SK-N-MC (cell line): ENCODE measurements at regions not wholly inside any gene's neighbourhood (a gene's known extent, or its start where the extent isn't known, plus 50 kb on each side); places are given as distances from the start of the nearest gene placed in this dataset.

Experiments used
- EZH2 ChIP-seq: fragments of 200-600 bp; sonication (generic); IDR thresholded peaks from one replicate; pipeline ENCODE4 v1.6.1; 2017; ENCODE audit warnings: antibody characterized with exemption
- POLR2AphosphoS5 ChIP-seq: IDR thresholded peaks from 2 replicates; pipeline ENCODE4 v1.6.1; 2012; ENCODE audit warnings: mild to moderate bottlenecking, low read depth, low read length, borderline replicate concordance

DNA sequence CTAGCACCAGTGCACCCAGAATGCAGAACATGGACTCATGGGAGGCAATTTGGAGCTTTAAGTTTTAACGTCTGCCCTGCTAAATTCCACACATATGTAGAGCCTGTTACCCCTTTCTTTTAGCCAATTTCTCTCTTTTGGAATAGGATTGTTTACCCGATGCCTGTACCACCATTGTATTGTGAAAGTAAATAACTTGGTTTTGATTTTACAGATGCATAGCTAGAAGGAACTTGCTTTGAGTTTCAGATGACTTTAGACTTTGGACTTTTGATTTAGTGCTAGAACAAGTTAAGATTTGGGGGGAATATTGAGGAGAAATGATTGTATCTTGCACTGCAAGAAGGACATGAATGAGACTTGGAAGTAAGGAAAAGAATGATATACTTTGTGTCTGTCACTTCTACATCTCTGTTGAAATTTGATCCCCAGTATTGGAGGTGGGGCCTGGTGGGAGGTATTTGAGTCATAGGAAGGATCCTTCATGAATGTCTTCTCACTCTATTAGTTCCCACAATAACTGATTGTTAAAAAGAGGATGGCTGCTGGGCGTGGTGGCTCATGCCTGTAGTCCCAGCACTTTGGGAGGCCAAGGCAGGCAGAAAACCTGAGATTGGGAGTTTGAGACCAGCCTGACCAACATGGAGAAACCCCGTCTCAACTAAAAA lies 794.8 kb upstream of the LCORL start:
- TF ChIP-seq EZH2 (no peak), POLR2AphosphoS5 (no peak)
